ENCODE measurements at regions not wholly inside any gene's neighbourhood (a gene's known extent, or its start where the extent isn't known, plus 50 kb on each side); places are given as distances from the start of the nearest gene placed in this dataset.

DNA sequence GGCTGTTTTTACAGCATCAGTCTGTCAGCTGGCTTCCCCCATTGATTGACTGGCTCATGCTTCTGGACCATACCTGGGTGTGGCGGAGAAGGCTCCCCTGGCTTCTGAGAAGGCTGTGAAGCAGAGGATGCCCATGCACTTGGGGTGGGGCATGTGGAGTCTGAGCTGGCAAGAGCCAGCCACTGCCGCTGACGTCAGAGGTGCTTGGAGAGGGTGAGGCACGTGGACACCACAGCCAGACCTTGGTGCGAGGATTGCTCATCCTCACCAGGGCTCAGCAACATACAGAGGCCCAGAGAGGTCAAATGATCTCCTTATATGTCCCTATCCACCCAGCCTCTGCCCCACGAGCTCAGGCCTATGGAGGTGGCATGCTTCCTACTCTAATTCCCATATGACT, 211.2 kb upstream of the PMEPA1 start (continued):
- no peak for TF ChIP-seq FOSL1 (IDR thresholded peaks at IDR 0.05; ENCODE audit: insufficient read depth, low read depth, low read length)
- TF ChIP-seq NRF1 (IDR thresholded peaks at IDR 0.05; ENCODE audit: low read depth, low read length): no peak
- TF ChIP-seq BACH1 (IDR thresholded peaks at IDR 0.05; ENCODE audit: low read length): no peak

All from H1 (cell line).